Panc1 (cell line): ENCODE measurements at regions not wholly inside any gene's neighbourhood (a gene's known extent, or its start where the extent isn't known, plus 50 kb on each side); places are given as distances from the start of the nearest gene placed in this dataset.

Source experiments
- POLR2AphosphoS5 ChIP-seq: IDR thresholded peaks from 2 replicates; pipeline ENCODE4 v1.6.1; 2012; ENCODE audit warnings: mild to moderate bottlenecking, low read depth, low read length, moderate library complexity
- SIN3A ChIP-seq: IDR thresholded peaks from 2 replicates; pipeline ENCODE4 v1.6.1; 2012; ENCODE audit warnings: low read depth, mild to moderate bottlenecking, low read length, moderate library complexity, borderline replicate concordance; ENCODE audit not compliant: insufficient read depth
- TF ChIP-seq, protein P1 (sequence below): fragments of 450-650 bp; IDR thresholded peaks from 2 replicates; pipeline ENCODE4 v1.5.1; 2017; ENCODE audit warnings: mild to moderate bottlenecking
- TF ChIP-seq, protein P2 (sequence below), 2 experiments: IDR thresholded peaks; 2 replicates each; pipeline ENCODE4 v1.6.1; 2011 to 2012; ENCODE audit warnings: low read depth in 2 of 2, control low read depth in 1 of 2, low read length in 1 of 2, mild to moderate bottlenecking in 1 of 2, moderate library complexity in 1 of 2; ENCODE audit not compliant: insufficient read depth in 1 of 2

DNA sequence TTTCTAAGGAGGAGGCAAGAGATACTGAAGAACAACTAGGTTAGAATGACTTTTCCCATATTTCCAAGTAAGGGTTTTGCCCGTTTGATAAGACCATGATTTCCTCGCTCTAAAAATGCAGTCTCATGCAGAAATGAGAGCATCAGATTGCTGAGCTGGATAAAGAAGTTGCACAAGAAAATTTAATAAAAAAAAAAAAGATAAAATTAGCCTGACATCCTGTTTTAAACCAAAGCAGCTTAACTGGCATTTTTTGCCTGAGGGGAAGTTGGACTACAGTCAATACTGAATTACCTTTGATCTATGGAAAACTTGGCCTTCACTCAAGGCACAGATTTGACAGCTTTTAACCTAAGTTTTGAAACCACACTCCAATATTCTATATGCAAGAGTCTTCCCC, 208.4 kb downstream of the GASK1B start:
- TF ChIP-seq, protein P1, sequence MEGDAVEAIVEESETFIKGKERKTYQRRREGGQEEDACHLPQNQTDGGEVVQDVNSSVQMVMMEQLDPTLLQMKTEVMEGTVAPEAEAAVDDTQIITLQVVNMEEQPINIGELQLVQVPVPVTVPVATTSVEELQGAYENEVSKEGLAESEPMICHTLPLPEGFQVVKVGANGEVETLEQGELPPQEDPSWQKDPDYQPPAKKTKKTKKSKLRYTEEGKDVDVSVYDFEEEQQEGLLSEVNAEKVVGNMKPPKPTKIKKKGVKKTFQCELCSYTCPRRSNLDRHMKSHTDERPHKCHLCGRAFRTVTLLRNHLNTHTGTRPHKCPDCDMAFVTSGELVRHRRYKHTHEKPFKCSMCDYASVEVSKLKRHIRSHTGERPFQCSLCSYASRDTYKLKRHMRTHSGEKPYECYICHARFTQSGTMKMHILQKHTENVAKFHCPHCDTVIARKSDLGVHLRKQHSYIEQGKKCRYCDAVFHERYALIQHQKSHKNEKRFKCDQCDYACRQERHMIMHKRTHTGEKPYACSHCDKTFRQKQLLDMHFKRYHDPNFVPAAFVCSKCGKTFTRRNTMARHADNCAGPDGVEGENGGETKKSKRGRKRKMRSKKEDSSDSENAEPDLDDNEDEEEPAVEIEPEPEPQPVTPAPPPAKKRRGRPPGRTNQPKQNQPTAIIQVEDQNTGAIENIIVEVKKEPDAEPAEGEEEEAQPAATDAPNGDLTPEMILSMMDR = no peak
- TF ChIP-seq POLR2AphosphoS5 (no peak), SIN3A (no peak)
- TF ChIP-seq, protein P2, sequence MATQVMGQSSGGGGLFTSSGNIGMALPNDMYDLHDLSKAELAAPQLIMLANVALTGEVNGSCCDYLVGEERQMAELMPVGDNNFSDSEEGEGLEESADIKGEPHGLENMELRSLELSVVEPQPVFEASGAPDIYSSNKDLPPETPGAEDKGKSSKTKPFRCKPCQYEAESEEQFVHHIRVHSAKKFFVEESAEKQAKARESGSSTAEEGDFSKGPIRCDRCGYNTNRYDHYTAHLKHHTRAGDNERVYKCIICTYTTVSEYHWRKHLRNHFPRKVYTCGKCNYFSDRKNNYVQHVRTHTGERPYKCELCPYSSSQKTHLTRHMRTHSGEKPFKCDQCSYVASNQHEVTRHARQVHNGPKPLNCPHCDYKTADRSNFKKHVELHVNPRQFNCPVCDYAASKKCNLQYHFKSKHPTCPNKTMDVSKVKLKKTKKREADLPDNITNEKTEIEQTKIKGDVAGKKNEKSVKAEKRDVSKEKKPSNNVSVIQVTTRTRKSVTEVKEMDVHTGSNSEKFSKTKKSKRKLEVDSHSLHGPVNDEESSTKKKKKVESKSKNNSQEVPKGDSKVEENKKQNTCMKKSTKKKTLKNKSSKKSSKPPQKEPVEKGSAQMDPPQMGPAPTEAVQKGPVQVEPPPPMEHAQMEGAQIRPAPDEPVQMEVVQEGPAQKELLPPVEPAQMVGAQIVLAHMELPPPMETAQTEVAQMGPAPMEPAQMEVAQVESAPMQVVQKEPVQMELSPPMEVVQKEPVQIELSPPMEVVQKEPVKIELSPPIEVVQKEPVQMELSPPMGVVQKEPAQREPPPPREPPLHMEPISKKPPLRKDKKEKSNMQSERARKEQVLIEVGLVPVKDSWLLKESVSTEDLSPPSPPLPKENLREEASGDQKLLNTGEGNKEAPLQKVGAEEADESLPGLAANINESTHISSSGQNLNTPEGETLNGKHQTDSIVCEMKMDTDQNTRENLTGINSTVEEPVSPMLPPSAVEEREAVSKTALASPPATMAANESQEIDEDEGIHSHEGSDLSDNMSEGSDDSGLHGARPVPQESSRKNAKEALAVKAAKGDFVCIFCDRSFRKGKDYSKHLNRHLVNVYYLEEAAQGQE (IDR thresholded peaks at IDR 0.05; ENCODE audit: insufficient read depth in 1 of 2, low read depth in 2 of 2, low read length in 1 of 2) = no peak
